KG1 (cell line): ENCODE measurements at regions not wholly inside any gene's neighbourhood (a gene's known extent, or its start where the extent isn't known, plus 50 kb on each side); places are given as distances from the start of the nearest gene placed in this dataset.
"Not testable (repeated sequence)": the region's sequence is repeated elsewhere in the genome, so short reads cannot be mapped to it uniquely, and the experiment has no call there.

ENCODE experiments used
- DNase-seq: peaks from one replicate; lab custom pipeline; 2025; lab: John Stamatoyannopoulos, UW

GRCh38 chr16:59632276-59632855, 898.2 kb upstream of the GOT2 start:
- no peak for DNase-seq

GRCh38 chr16:59624381-59624780, 890.3 kb upstream of the GOT2 start:
- DNase-seq = not testable (repeated sequence)

GRCh38 chr16:59614466-59615240, 880.5 kb upstream of the GOT2 start:
- DNase-seq = no peak

- DNase-seq = not testable (repeated sequence)
Observed at GRCh38 chr16:59612910-59613620, 878.9 kb upstream of the GOT2 start.

GRCh38 chr16:59612094-59612493, 878.0 kb upstream of the GOT2 start:
- no peak for DNase-seq

GRCh38 chr16:59611556-59611955, 877.4 kb upstream of the GOT2 start:
- DNase-seq = no peak

GRCh38 chr16:59605706-59606105, 871.6 kb upstream of the GOT2 start:
- no peak for DNase-seq

- DNase-seq = no peak
Observed at GRCh38 chr16:59604354-59604753, 870.2 kb upstream of the GOT2 start.

GRCh38 chr16:59601452-59601851, 867.3 kb upstream of the GOT2 start:
- DNase-seq = no peak

DNA sequence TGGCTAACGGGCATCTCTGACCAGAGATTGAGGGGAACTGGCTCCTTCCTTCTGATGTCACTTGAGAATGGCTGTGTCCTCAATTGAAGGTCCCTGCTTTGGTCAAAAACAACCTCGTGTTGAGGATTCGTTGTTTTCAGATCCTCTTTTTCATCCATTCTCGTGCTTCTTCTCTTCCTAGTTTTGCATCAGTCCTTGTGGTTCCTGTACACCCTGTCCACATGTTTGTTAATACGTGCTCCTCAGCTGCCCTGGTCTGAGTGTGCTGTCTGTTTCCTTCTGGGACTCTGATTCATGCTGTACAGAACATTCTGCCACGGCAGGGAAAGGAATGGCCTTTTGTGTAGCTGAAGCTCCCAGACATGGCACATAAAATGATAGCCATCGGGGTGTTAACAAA, 863.2 kb upstream of the GOT2 start:
- DNase-seq = no peak

DNA sequence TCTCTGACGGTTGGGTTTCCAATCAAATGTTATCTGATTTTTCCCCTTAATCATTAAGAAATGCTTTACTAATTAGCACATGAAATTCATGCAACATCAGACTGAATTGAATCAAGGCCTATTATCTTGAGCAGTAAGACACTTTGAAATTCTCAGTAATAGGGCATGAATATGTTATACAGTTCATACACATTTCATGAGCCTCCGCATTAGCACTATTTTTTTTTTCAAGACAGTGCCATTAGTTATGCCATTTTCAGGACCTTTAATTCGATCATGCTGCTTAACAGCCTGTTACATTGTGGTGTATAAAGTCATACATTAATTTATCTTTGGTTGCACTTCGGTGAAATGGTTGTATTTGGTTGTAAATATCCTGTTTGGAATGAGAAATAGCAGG, 862.6 kb upstream of the GOT2 start:
- DNase-seq = no peak

- no peak for DNase-seq
Observed at GRCh38 chr16:59593194-59593661, 859.1 kb upstream of the GOT2 start.

DNA sequence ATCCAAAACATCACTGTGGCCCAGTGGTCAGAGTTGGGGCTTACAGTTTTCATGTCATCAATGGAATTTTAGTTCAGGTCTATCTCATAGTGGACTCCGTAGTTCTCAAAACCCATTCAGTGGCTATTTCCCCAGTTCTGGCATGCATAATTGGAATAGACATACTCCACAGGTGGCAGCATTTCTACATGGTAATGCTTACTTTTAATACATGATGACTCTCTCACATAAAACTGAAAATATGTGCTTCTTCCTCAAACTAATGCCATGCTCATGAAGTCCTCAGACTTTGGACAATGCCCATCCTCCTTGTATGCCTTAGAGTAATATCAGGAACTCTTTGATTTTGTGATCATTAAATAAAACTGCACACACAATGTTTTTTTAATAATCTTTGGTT, 857.4 kb upstream of the GOT2 start:
- no peak for DNase-seq

DNA sequence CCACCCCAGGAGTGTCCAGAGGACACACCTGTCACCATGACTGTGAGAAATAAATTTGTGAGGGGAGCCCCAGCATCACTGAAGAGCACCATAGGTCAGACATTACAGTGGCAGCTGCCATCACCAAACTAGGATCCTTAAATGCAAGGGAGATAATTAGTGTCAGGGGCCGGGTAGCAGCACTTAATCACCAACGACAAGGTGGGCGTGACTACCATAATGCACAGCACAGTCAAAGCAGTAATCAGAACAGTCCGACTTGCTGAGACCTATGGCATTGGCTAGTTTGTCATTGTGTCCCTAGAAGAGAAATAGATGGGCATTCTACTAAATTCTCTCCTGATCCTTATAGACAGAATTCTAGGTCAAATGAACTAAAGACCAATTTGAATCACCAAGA, 856.7 kb upstream of the GOT2 start:
- no peak for DNase-seq

- no peak for DNase-seq
Observed at GRCh38 chr16:59586331-59586730, 852.2 kb upstream of the GOT2 start.

GRCh38 chr16:59574296-59574695, 840.2 kb upstream of the GOT2 start:
- DNase-seq = no peak

- DNase-seq = no peak
Observed at GRCh38 chr16:59573528-59574271, 839.6 kb upstream of the GOT2 start.

DNA sequence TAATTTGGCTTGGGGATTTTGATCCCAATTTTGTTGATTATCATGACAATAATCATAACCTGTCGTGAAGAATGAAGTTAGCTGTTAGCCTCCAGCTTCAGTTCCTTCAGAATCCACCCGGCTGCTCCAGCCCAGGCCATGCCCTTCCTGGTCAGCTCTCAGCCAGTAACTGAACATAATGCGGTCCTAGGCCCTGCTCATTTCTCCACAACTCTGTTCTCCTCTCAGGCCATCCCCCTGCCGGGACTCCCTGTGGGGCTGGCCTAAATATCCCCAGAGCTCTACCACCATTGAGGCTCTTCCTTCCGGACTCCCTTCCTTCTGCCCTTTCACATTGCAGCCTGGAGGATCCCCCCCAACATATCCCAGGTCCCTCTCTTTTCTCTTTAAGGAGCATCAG, 833.4 kb upstream of the GOT2 start:
- no peak for DNase-seq

GRCh38 chr16:59566446-59566845, 832.3 kb upstream of the GOT2 start:
- DNase-seq = no peak

DNA sequence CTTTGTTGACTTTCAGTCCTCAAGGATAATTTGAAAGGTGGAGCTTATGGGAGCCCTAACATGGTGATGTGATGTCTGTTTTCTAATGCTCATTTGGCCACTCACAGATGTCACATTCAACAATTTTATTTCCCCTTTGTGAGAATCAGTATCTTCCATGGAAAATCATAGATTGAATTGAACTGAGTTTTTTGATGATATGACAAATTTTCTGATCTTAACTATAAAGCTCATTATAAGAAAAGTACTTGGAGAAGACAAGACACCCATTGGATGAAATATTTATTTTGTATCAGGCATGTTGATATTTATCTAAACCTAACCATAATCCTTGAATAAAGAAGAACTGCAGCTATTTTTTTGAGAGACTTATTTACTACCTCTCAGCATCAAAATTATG, 824.6 kb upstream of the GOT2 start:
- no peak for DNase-seq

GRCh38 chr16:59552164-59552563, 818.0 kb upstream of the GOT2 start:
- DNase-seq = no peak

DNA sequence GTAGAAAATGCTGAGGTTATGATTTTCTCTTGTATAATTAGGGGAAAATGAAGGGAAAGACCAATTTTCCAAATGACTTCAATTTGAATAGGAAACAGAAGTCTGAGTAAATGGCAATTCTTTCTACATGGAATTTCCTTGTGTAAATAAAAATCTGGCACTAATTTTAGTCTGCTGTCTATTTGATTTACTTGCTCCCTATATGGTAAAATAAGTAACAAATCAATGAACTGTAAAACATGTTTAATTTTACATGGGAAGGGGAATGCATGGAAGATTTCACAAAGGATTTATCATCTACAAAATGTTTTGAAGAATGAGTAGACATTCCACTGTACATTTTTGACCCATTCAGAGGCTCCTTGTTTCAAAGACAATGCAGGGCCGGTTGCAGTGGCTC, 811.6 kb upstream of the GOT2 start:
- DNase-seq = no peak
